Memory B cell (primary cell): ENCODE measurements at regions not wholly inside any gene's neighbourhood (a gene's known extent, or its start where the extent isn't known, plus 50 kb on each side); places are given as distances from the start of the nearest gene placed in this dataset.
A peak's percentile ranks its signal among the peaks of the same experiment; 100 is the strongest.

ENCODE experiments used
- ATAC-seq: fragments of 150-1000 bp; cut with Tn5 transposase; 2 replicates; pipeline ENCODE4 v1.10.0; 2021; ENCODE audit warnings: low read depth, mild to moderate bottlenecking, moderate library complexity
- DNase-seq, 2 donors: peaks; one replicate each; pipeline ENCODE4 v3.0.0; 2022; ENCODE audit warnings: low spot score in 2 of 2
- H3K27ac Mint-ChIP-seq: one replicate; pipeline ENCODE4 v1.8.0; 2022; ENCODE audit warnings: mild to moderate bottlenecking, moderate library complexity, mixed read lengths
- H3K27me3 Mint-ChIP-seq: one replicate; pipeline ENCODE4 v1.8.0; 2022; ENCODE audit warnings: mixed read lengths
- H3K36me3 Mint-ChIP-seq: one replicate; pipeline ENCODE4 v1.8.0; 2022; ENCODE audit warnings: mild to moderate bottlenecking, mixed read lengths
- H3K4me1 Mint-ChIP-seq: one replicate; pipeline ENCODE4 v1.8.0; 2022; ENCODE audit warnings: mixed read lengths
- H3K4me3 Mint-ChIP-seq: one replicate; pipeline ENCODE4 v1.8.0; 2022; ENCODE audit warnings: mild to moderate bottlenecking, moderate library complexity, mixed read lengths
- H3K9me3 Mint-ChIP-seq: one replicate; pipeline ENCODE4 v1.8.0; 2022; ENCODE audit warnings: mixed read lengths

- no peaks in the 10 kb centered on the region for H3K27me3 Mint-ChIP-seq
- H3K27ac Mint-ChIP-seq = no peak overlapping the region
Observed at GRCh38 chr12:127060933-127061332, 1206.0 kb upstream of the TMEM132C start.

GRCh38 chr12:127063339-127064072 is 1203.5 kb upstream of the TMEM132C start:
- H3K4me3 Mint-ChIP-seq = no peak overlapping the region
- H3K27me3 Mint-ChIP-seq = no peaks in the 10 kb centered on the region
- H3K36me3 Mint-ChIP-seq = no peaks in the 10 kb centered on the region
- H3K4me1 Mint-ChIP-seq = no peaks in the 10 kb centered on the region
- H3K27ac Mint-ChIP-seq = no peak overlapping the region
- H3K9me3 Mint-ChIP-seq = no peaks in the 10 kb centered on the region
- ATAC-seq (no peak), DNase-seq (no peak)

More at GRCh38 chr12:127060933-127061332, 1206.0 kb upstream of the TMEM132C start:
- DNase-seq = no peak
- no peaks in the 10 kb centered on the region for H3K9me3 Mint-ChIP-seq
- ATAC-seq = no peak
- H3K4me3 Mint-ChIP-seq = no peak overlapping the region
- H3K4me1 Mint-ChIP-seq = no peaks in the 10 kb centered on the region
- no peaks in the 10 kb centered on the region for H3K36me3 Mint-ChIP-seq

GRCh38 chr12:127064207-127064606 is 1202.8 kb upstream of the TMEM132C start:
- H3K4me1 Mint-ChIP-seq = no peaks in the 10 kb centered on the region
- ATAC-seq (no peak), DNase-seq (no peak)
- H3K9me3 Mint-ChIP-seq = no peaks in the 10 kb centered on the region
- H3K4me3 Mint-ChIP-seq = no peak overlapping the region
- no peak overlapping the region for H3K27ac Mint-ChIP-seq
- H3K36me3 Mint-ChIP-seq = no peaks in the 10 kb centered on the region
- H3K27me3 Mint-ChIP-seq = no peaks in the 10 kb centered on the region

- Mint-ChIP-seq H3K36me3 (no peaks in the 10 kb centered on the region), H3K4me1 (no peaks in the 10 kb centered on the region), H3K27ac (no peak overlapping the region), H3K9me3 (no peaks in the 10 kb centered on the region), H3K4me3 (no peak overlapping the region), H3K27me3 (no peaks in the 10 kb centered on the region)
- ATAC-seq (no peak), DNase-seq (no peak)
Observed at GRCh38 chr12:127065595-127065994, 1201.4 kb upstream of the TMEM132C start.

- H3K36me3 Mint-ChIP-seq = no peaks in the 10 kb centered on the region
- no peak overlapping the region for H3K4me3 Mint-ChIP-seq
- DNase-seq = no peak
- no peak overlapping the region for H3K27ac Mint-ChIP-seq
- no peaks in the 10 kb centered on the region for H3K27me3 Mint-ChIP-seq
- no peaks in the 10 kb centered on the region for H3K9me3 Mint-ChIP-seq
- ATAC-seq = no peak
- H3K4me1 Mint-ChIP-seq = no peaks in the 10 kb centered on the region
Observed at GRCh38 chr12:127070515-127071157, 1196.3 kb upstream of the TMEM132C start.

GRCh38 chr12:127074161-127074560 is 1192.8 kb upstream of the TMEM132C start:
- Mint-ChIP-seq H3K4me1 (no peaks in the 10 kb centered on the region), H3K36me3 (no peaks in the 10 kb centered on the region), H3K9me3 (peaks cover 3% of the 10 kb centered on the region), H3K4me3 (no peak overlapping the region), H3K27me3 (no peaks in the 10 kb centered on the region), H3K27ac (no peak overlapping the region)
- DNase-seq = no peak
- ATAC-seq = no peak

GRCh38 chr12:127075981-127076380 is 1191.0 kb upstream of the TMEM132C start:
- Mint-ChIP-seq H3K4me3 (no peak overlapping the region), H3K9me3 (peaks cover 3% of the 10 kb centered on the region), H3K36me3 (no peaks in the 10 kb centered on the region), H3K4me1 (no peaks in the 10 kb centered on the region), H3K27ac (no peak overlapping the region), H3K27me3 (no peaks in the 10 kb centered on the region)
- ATAC-seq (no peak), DNase-seq (no peak)

GRCh38 chr12:127077262-127078045 is 1189.5 kb upstream of the TMEM132C start:
- peaks cover 8% of the 10 kb centered on the region for H3K9me3 Mint-ChIP-seq
- ATAC-seq = no peak
- no peak overlapping the region for H3K27ac Mint-ChIP-seq
- H3K36me3 Mint-ChIP-seq = no peaks in the 10 kb centered on the region
- DNase-seq = no peak
- no peaks in the 10 kb centered on the region for H3K4me1 Mint-ChIP-seq
- H3K27me3 Mint-ChIP-seq = no peaks in the 10 kb centered on the region
- H3K4me3 Mint-ChIP-seq = no peak overlapping the region

- no peaks in the 10 kb centered on the region for H3K36me3 Mint-ChIP-seq
- ATAC-seq (no peak), DNase-seq (no peak)
- peaks cover 9% of the 10 kb centered on the region for H3K9me3 Mint-ChIP-seq
- no peaks in the 10 kb centered on the region for H3K27me3 Mint-ChIP-seq
- H3K4me3 Mint-ChIP-seq = no peak overlapping the region
- H3K27ac Mint-ChIP-seq = no peak overlapping the region
- H3K4me1 Mint-ChIP-seq = no peaks in the 10 kb centered on the region
Observed at GRCh38 chr12:127078577-127079350, 1188.2 kb upstream of the TMEM132C start.

GRCh38 chr12:127079636-127080035 is 1187.3 kb upstream of the TMEM132C start:
- H3K4me3 Mint-ChIP-seq = no peak overlapping the region
- no peak for ATAC-seq
- no peaks in the 10 kb centered on the region for H3K4me1 Mint-ChIP-seq
- DNase-seq = no peak
- no peaks in the 10 kb centered on the region for H3K36me3 Mint-ChIP-seq
- H3K9me3 Mint-ChIP-seq = peaks cover 9% of the 10 kb centered on the region
- H3K27ac Mint-ChIP-seq = no peak overlapping the region
- no peaks in the 10 kb centered on the region for H3K27me3 Mint-ChIP-seq

GRCh38 chr12:127081058-127081457 is 1185.9 kb upstream of the TMEM132C start:
- H3K9me3 Mint-ChIP-seq = peaks cover 9% of the 10 kb centered on the region
- no peaks in the 10 kb centered on the region for H3K36me3 Mint-ChIP-seq
- no peaks in the 10 kb centered on the region for H3K27me3 Mint-ChIP-seq
- no peak for ATAC-seq
- H3K27ac Mint-ChIP-seq = no peak overlapping the region
- H3K4me1 Mint-ChIP-seq = no peaks in the 10 kb centered on the region
- H3K4me3 Mint-ChIP-seq = no peak overlapping the region
- DNase-seq = no peak

GRCh38 chr12:127083008-127083949 is 1183.7 kb upstream of the TMEM132C start:
- peaks cover 6% of the 10 kb centered on the region for H3K9me3 Mint-ChIP-seq
- H3K4me3 Mint-ChIP-seq = peak overlapping the region; percentile 29
- H3K4me1 Mint-ChIP-seq = no peaks in the 10 kb centered on the region
- ATAC-seq (no peak), DNase-seq (no peak)
- H3K27ac Mint-ChIP-seq = no peak overlapping the region
- H3K27me3 Mint-ChIP-seq = no peaks in the 10 kb centered on the region
- no peaks in the 10 kb centered on the region for H3K36me3 Mint-ChIP-seq

GRCh38 chr12:127101076-127101475 is 1165.9 kb upstream of the TMEM132C start:
- Mint-ChIP-seq H3K36me3 (no peaks in the 10 kb centered on the region), H3K27me3 (no peaks in the 10 kb centered on the region), H3K4me3 (no peak overlapping the region), H3K27ac (no peak overlapping the region), H3K9me3 (no peaks in the 10 kb centered on the region), H3K4me1 (no peaks in the 10 kb centered on the region)
- DNase-seq (no peak), ATAC-seq (no peak)
